PFSK-1 (cell line): ENCODE measurements at regions not wholly inside any gene's neighbourhood (a gene's known extent, or its start where the extent isn't known, plus 50 kb on each side); places are given as distances from the start of the nearest gene placed in this dataset.

Experiments used
- POLR2AphosphoS5 ChIP-seq: IDR thresholded peaks from 2 replicates; pipeline ENCODE4 v1.6.1; 2012; ENCODE audit warnings: low read depth, mild to moderate bottlenecking, control low read depth, low read length, moderate library complexity
- SIN3A ChIP-seq: IDR thresholded peaks from 2 replicates; pipeline ENCODE4 v1.6.1; 2012; ENCODE audit warnings: mild to moderate bottlenecking, low read length, moderate library complexity, borderline replicate concordance; ENCODE audit not compliant: insufficient read depth
- TAF1 ChIP-seq: IDR thresholded peaks from 2 replicates; pipeline ENCODE4 v1.6.1; 2012; ENCODE audit warnings: low read length, control low read depth, borderline replicate concordance; ENCODE audit not compliant: insufficient read depth

DNA sequence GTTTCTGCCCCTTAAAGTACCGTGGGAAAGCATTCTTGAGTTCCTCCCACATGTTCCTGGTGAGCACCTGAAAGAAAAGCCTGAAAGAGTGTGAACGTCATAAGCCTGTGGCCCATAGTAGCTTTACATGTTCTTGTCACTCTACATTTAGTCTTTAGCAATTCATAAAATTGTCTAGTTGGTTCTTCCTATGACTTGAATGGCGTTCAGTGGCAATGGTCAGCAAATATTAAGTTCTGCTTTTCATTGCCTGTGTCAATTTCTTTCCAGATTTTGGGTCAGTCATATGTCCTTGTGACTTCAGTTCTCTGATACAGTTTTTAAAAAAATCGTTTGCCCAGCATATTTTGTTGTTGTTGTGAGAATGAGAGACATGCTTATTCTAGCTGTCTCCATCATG lies 650.0 kb upstream of the BOD1L1 start:
- TF ChIP-seq SIN3A (no peak), POLR2AphosphoS5 (no peak), TAF1 (no peak)
